GM23338 (cell line): ENCODE measurements at regions not wholly inside any gene's neighbourhood (a gene's known extent, or its start where the extent isn't known, plus 50 kb on each side); places are given as distances from the start of the nearest gene placed in this dataset.

ENCODE experiments used
- ATAC-seq: fragments of 200-7000 bp; cut with Tn5 transposase; 3 replicates; pipeline ENCODE4 v1.9.1; 2020
- DNase-seq: peaks from one replicate; pipeline ENCODE4 v3.0.0-alpha.2; 2015; ENCODE audit warnings: low spot score
- H2AFZ ChIP-seq: fragments of 200-600 bp; sonication (generic); 2 replicates; pipeline ENCODE4 v1.8.0; 2016; ENCODE audit warnings: antibody characterized with exemption, mild to moderate bottlenecking, moderate library complexity
- H3F3A ChIP-seq: fragments of 200-600 bp; sonication (generic); replicated peaks from 2 replicates; pipeline ENCODE4 v1.8.0; 2017; ENCODE audit warnings: antibody characterized with exemption, mixed run types, low read depth
- H3K27ac ChIP-seq: fragments of 200-600 bp; sonication (generic); 2 replicates; pipeline ENCODE4 v1.6.1; 2016; ENCODE audit warnings: low read depth
- H3K27me3 ChIP-seq: fragments of 200-600 bp; sonication (generic); 2 replicates; pipeline ENCODE4 v1.8.0; 2016; ENCODE audit warnings: mild to moderate bottlenecking, mixed run types, moderate library complexity; ENCODE audit not compliant: insufficient read depth
- H3K36me3 ChIP-seq: fragments of 200-600 bp; sonication (generic); 2 replicates; pipeline ENCODE4 v1.8.0; 2016; ENCODE audit warnings: mild to moderate bottlenecking; ENCODE audit not compliant: insufficient read depth
- H3K4me1 ChIP-seq: fragments of 200-600 bp; sonication (generic); 2 replicates; pipeline ENCODE4 v1.8.0; 2016; ENCODE audit warnings: mild to moderate bottlenecking, moderate library complexity; ENCODE audit not compliant: insufficient read depth
- H3K4me2 ChIP-seq: fragments of 200-600 bp; sonication (generic); 2 replicates; pipeline ENCODE4 v1.7.1; 2017; ENCODE audit warnings: mixed run types
- H3K4me3 ChIP-seq: fragments of 200-600 bp; sonication (generic); 2 replicates; pipeline ENCODE4 v1.6.1; 2016; ENCODE audit warnings: mixed run types
- H3K79me2 ChIP-seq: fragments of 200-600 bp; sonication (generic); replicated peaks from 2 replicates; pipeline ENCODE4 v1.8.0; 2017; ENCODE audit warnings: mild to moderate bottlenecking; ENCODE audit not compliant: insufficient read depth
- H3K9me2 ChIP-seq: fragments of 200-600 bp; sonication (generic); 2 replicates; pipeline ENCODE4 v1.8.0; 2017; ENCODE audit not compliant: insufficient read depth
- H4K20me1 ChIP-seq: fragments of 200-600 bp; sonication (generic); replicated peaks from 2 replicates; pipeline ENCODE4 v1.8.0; 2017; ENCODE audit warnings: mild to moderate bottlenecking; ENCODE audit not compliant: insufficient read depth
- H3K27ac Mint-ChIP-seq: 2 replicates; pipeline ENCODE4 v1.8.0; 2020; ENCODE audit warnings: inconsistent platforms, mild to moderate bottlenecking, moderate library complexity, mixed read lengths
- H3K27me3 Mint-ChIP-seq: 3 replicates; pipeline ENCODE4 v1.8.0; 2022; ENCODE audit warnings: low read depth, mild to moderate bottlenecking, moderate library complexity, mixed read lengths, inconsistent platforms; ENCODE audit not compliant: insufficient read depth, poor library complexity
- H3K36me3 Mint-ChIP-seq: 3 replicates; pipeline ENCODE4 v1.8.0; 2021; ENCODE audit warnings: low read depth, mild to moderate bottlenecking, inconsistent platforms, moderate library complexity, mixed read lengths
- H3K4me1 Mint-ChIP-seq: 3 replicates; pipeline ENCODE4 v1.8.0; 2020; ENCODE audit warnings: mild to moderate bottlenecking, inconsistent platforms, mixed read lengths
- H3K4me3 Mint-ChIP-seq: 3 replicates; pipeline ENCODE4 v1.8.0; 2021; ENCODE audit warnings: moderate library complexity, mild to moderate bottlenecking, inconsistent platforms, mixed read lengths
- H3K9me3 Mint-ChIP-seq: 3 replicates; pipeline ENCODE4 v1.8.0; 2020; ENCODE audit warnings: moderate library complexity, mild to moderate bottlenecking, inconsistent platforms, mixed read lengths
- CREB1 ChIP-seq: fragments of 250-450 bp; sonication (Bioruptor Pico); IDR thresholded peaks from 2 replicates; pipeline ENCODE4 v1.5.0; 2020; ENCODE audit warnings: low read depth, mild to moderate bottlenecking, moderate library complexity
- CTCF ChIP-seq, 2 experiments: fragments of 200-600 bp in 1 of 2; sonication (generic) in 1 of 2; conservative IDR thresholded peaks; 2 replicates each; pipeline versions ENCODE4 v1.5.1 to v1.6.1; 2016 to 2017; ENCODE audit warnings: antibody characterized with exemption in 2 of 2, low read depth in 2 of 2, mild to moderate bottlenecking in 2 of 2, moderate library complexity in 1 of 2
- EZH2 ChIP-seq: fragments of 200-600 bp; sonication (generic); IDR thresholded peaks from one replicate; pipeline ENCODE4 v1.8.0; 2017; ENCODE audit warnings: antibody characterized with exemption, mild to moderate bottlenecking, low read depth; ENCODE audit not compliant: unreplicated experiment
- EZH2phosphoT487 ChIP-seq: fragments of 200-600 bp; sonication (generic); IDR thresholded peaks from one replicate; pipeline ENCODE4 v1.8.1; 2018; ENCODE audit warnings: antibody characterized with exemption; ENCODE audit not compliant: unreplicated experiment
- JUNB ChIP-seq: IDR thresholded peaks from one replicate; pipeline ENCODE4 v1.6.1; 2016; ENCODE audit warnings: antibody characterized with exemption; ENCODE audit not compliant: unreplicated experiment
- POLR2AphosphoS5 ChIP-seq: IDR thresholded peaks from 2 replicates; pipeline ENCODE4 v1.6.1; 2016; ENCODE audit warnings: antibody characterized with exemption, low read depth
- STAT1 ChIP-seq: IDR thresholded peaks from one replicate; pipeline ENCODE4 v1.6.1; 2016; ENCODE audit warnings: antibody characterized with exemption; ENCODE audit not compliant: unreplicated experiment
- ZNF114 ChIP-seq: fragments of 250-450 bp; sonication (Bioruptor Pico); IDR thresholded peaks from 2 replicates; pipeline ENCODE4 v1.5.0; 2020; ENCODE audit warnings: mild to moderate bottlenecking, moderate library complexity
- TF ChIP-seq, protein P1 (sequence below): IDR thresholded peaks from 2 replicates; pipeline ENCODE4 v1.6.1; 2016; ENCODE audit warnings: antibody characterized with exemption
- TF ChIP-seq, protein P2 (sequence below): IDR thresholded peaks from one replicate; pipeline ENCODE4 v1.6.1; 2018; ENCODE audit warnings: antibody characterized with exemption; ENCODE audit not compliant: unreplicated experiment
- TF ChIP-seq, protein P3 (sequence below): fragments of 250-450 bp; sonication (Bioruptor Pico); IDR thresholded peaks from 2 replicates; pipeline ENCODE4 v1.5.0; 2020; ENCODE audit warnings: mild to moderate bottlenecking, moderate library complexity

GRCh38 chr13:47287291-47287751 lies 390.5 kb upstream of the HTR2A start (continued):
- TF ChIP-seq EZH2phosphoT487 (no peak), STAT1 (no peak), POLR2AphosphoS5 (no peak), CTCF (conservative IDR thresholded peaks at IDR 0.05; ENCODE audit: low read depth in 2 of 2) (no peak), EZH2 (no peak)
- TF ChIP-seq, protein P1, sequence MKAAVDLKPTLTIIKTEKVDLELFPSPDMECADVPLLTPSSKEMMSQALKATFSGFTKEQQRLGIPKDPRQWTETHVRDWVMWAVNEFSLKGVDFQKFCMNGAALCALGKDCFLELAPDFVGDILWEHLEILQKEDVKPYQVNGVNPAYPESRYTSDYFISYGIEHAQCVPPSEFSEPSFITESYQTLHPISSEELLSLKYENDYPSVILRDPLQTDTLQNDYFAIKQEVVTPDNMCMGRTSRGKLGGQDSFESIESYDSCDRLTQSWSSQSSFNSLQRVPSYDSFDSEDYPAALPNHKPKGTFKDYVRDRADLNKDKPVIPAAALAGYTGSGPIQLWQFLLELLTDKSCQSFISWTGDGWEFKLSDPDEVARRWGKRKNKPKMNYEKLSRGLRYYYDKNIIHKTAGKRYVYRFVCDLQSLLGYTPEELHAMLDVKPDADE, result no peak
- TF ChIP-seq, protein P2, sequence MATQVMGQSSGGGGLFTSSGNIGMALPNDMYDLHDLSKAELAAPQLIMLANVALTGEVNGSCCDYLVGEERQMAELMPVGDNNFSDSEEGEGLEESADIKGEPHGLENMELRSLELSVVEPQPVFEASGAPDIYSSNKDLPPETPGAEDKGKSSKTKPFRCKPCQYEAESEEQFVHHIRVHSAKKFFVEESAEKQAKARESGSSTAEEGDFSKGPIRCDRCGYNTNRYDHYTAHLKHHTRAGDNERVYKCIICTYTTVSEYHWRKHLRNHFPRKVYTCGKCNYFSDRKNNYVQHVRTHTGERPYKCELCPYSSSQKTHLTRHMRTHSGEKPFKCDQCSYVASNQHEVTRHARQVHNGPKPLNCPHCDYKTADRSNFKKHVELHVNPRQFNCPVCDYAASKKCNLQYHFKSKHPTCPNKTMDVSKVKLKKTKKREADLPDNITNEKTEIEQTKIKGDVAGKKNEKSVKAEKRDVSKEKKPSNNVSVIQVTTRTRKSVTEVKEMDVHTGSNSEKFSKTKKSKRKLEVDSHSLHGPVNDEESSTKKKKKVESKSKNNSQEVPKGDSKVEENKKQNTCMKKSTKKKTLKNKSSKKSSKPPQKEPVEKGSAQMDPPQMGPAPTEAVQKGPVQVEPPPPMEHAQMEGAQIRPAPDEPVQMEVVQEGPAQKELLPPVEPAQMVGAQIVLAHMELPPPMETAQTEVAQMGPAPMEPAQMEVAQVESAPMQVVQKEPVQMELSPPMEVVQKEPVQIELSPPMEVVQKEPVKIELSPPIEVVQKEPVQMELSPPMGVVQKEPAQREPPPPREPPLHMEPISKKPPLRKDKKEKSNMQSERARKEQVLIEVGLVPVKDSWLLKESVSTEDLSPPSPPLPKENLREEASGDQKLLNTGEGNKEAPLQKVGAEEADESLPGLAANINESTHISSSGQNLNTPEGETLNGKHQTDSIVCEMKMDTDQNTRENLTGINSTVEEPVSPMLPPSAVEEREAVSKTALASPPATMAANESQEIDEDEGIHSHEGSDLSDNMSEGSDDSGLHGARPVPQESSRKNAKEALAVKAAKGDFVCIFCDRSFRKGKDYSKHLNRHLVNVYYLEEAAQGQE, result no peak

- H3K4me3 ChIP-seq, result no peak overlapping the region
- no peak overlapping the region for H2AFZ ChIP-seq
- no peaks in the 10 kb centered on the region for H3K9me2 ChIP-seq
- ATAC-seq (no peak), DNase-seq (no peak)
- Mint-ChIP-seq H3K9me3 (no peaks in the 10 kb centered on the region), H3K36me3 (no peaks in the 10 kb centered on the region), H3K4me3 (no peak overlapping the region), H3K4me1 (peaks cover 2% of the 10 kb centered on the region; the same call in 2 of the 3 replicates), H3K27me3 (no peaks in the 10 kb centered on the region), H3K27ac (no peak overlapping the region)
- H3K79me2 ChIP-seq, result no peaks in the 10 kb centered on the region
- no peaks in the 10 kb centered on the region for H3K27me3 ChIP-seq
- TF ChIP-seq, protein P3, sequence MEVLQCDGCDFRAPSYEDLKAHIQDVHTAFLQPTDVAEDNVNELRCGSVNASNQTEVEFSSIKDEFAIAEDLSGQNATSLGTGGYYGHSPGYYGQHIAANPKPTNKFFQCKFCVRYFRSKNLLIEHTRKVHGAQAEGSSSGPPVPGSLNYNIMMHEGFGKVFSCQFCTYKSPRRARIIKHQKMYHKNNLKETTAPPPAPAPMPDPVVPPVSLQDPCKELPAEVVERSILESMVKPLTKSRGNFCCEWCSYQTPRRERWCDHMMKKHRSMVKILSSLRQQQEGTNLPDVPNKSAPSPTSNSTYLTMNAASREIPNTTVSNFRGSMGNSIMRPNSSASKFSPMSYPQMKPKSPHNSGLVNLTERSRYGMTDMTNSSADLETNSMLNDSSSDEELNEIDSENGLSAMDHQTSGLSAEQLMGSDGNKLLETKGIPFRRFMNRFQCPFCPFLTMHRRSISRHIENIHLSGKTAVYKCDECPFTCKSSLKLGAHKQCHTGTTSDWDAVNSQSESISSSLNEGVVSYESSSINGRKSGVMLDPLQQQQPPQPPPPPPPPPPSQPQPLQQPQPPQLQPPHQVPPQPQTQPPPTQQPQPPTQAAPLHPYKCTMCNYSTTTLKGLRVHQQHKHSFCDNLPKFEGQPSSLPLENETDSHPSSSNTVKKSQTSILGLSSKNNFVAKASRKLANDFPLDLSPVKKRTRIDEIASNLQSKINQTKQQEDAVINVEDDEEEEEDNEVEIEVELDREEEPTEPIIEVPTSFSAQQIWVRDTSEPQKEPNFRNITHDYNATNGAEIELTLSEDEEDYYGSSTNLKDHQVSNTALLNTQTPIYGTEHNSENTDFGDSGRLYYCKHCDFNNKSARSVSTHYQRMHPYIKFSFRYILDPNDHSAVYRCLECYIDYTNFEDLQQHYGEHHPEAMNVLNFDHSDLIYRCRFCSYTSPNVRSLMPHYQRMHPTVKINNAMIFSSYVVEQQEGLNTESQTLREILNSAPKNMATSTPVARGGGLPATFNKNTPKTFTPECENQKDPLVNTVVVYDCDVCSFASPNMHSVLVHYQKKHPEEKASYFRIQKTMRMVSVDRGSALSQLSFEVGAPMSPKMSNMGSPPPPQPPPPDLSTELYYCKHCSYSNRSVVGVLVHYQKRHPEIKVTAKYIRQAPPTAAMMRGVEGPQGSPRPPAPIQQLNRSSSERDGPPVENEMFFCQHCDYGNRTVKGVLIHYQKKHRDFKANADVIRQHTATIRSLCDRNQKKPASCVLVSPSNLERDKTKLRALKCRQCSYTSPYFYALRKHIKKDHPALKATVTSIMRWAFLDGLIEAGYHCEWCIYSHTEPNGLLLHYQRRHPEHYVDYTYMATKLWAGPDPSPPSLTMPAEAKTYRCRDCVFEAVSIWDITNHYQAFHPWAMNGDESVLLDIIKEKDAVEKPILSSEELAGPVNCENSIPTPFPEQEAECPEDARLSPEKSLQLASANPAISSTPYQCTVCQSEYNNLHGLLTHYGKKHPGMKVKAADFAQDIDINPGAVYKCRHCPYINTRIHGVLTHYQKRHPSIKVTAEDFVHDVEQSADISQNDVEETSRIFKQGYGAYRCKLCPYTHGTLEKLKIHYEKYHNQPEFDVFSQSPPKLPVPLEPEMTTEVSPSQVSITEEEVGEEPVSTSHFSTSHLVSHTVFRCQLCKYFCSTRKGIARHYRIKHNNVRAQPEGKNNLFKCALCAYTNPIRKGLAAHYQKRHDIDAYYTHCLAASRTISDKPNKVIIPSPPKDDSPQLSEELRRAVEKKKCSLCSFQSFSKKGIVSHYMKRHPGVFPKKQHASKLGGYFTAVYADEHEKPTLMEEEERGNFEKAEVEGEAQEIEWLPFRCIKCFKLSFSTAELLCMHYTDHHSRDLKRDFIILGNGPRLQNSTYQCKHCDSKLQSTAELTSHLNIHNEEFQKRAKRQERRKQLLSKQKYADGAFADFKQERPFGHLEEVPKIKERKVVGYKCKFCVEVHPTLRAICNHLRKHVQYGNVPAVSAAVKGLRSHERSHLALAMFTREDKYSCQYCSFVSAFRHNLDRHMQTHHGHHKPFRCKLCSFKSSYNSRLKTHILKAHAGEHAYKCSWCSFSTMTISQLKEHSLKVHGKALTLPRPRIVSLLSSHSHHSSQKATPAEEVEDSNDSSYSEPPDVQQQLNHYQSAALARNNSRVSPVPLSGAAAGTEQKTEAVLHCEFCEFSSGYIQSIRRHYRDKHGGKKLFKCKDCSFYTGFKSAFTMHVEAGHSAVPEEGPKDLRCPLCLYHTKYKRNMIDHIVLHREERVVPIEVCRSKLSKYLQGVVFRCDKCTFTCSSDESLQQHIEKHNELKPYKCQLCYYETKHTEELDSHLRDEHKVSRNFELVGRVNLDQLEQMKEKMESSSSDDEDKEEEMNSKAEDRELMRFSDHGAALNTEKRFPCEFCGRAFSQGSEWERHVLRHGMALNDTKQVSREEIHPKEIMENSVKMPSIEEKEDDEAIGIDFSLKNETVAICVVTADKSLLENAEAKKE (CRISPR knock-in tag), result no peak
- TF ChIP-seq POLR2AphosphoS5 (no peak), JUNB (no peak), CREB1 (no peak), ZNF114 (CRISPR knock-in tag) (no peak), EZH2phosphoT487 (no peak)
- H3K4me1 ChIP-seq, result no peaks in the 10 kb centered on the region
- H3F3A ChIP-seq, result no peaks in the 10 kb centered on the region
- H3K36me3 ChIP-seq, result no peaks in the 10 kb centered on the region
- no peaks in the 10 kb centered on the region for H4K20me1 ChIP-seq
- no peak overlapping the region for H3K4me2 ChIP-seq
- no peak overlapping the region for H3K27ac ChIP-seq
Measured at GRCh38 chr13:47281991-47282390, 385.1 kb upstream of the HTR2A start.
